HepG2 (cell line): ENCODE measurements at regions not wholly inside any gene's neighbourhood (a gene's known extent, or its start where the extent isn't known, plus 50 kb on each side); places are given as distances from the start of the nearest gene placed in this dataset.

Source experiments
- ATAC-seq: fragments of 200-7000 bp; cut with Tn5 transposase; 3 replicates; pipeline ENCODE4 v1.9.1; 2020; ENCODE audit warnings: mild to moderate bottlenecking, moderate library complexity
- BruUV-seq: library from RNA; stranded (reverse); fragments of 400-500 nt; replicated peaks from 2 replicates; lab custom pipeline; 2021; lab: Mats Ljungman, UMichigan
- CTCF ChIA-PET: fragments of 300-600 bp; formaldehyde crosslinking; extraction: SDS; loops from one replicate; lab custom pipeline; 2021; ENCODE audit warnings: low total read pairs, inconsistent platforms, low intra/inter-chr PET ratio; lab: Yijun Ruan, JAX
- POLR2A ChIA-PET: fragments of 350-600 bp; sonication (Branson Sonifier 250); formaldehyde crosslinking; loops from one replicate; lab custom pipeline; 2020; ENCODE audit warnings: antibody characterized with exemption, inconsistent platforms; lab: Yijun Ruan, JAX
- DNase-seq: peaks from one replicate; pipeline ENCODE4 v3.0.0-alpha.2; 2015; ENCODE audit warnings: low spot score
- FAIRE-seq: peaks from 3 replicates; lab custom pipeline; 2011; peaks lifted over from hg19 to GRCh38; lab: Jason Lieb, UNC
- H2AFZ ChIP-seq: one replicate; pipeline ENCODE4 v1.6.1; 2011; ENCODE audit warnings: low read length, inconsistent platforms
- H3K27ac ChIP-seq: fragments of 300-600 bp; 3 replicates; pipeline ENCODE4 v1.8.0; 2011; ENCODE audit warnings: mixed run types, mild to moderate bottlenecking, mixed read lengths, low read length, inconsistent platforms; ENCODE audit not compliant: insufficient read depth; ENCODE audit errors: extremely low read length
- H3K27me3 ChIP-seq, 2 experiments: fragments of 200-600 bp in 1 of 2; 2 replicates in 1 of 2; 3 replicates in 1 of 2; pipeline versions ENCODE4 v1.6.0 to v1.8.0; 2011; ENCODE audit warnings: low read length in 2 of 2, mild to moderate bottlenecking in 2 of 2, moderate library complexity in 2 of 2, inconsistent platforms in 1 of 2; ENCODE audit not compliant: insufficient read depth in 2 of 2, control insufficient read depth in 1 of 2
- H3K36me3 ChIP-seq, 2 experiments: fragments of 200-600 bp in 1 of 2; replicated peaks in 1 of 2; 2 replicates in 1 of 2; 3 replicates in 1 of 2; pipeline versions ENCODE4 v1.5.1 to v1.8.0; 2011; ENCODE audit warnings: low read length in 2 of 2, inconsistent platforms in 1 of 2; ENCODE audit not compliant: insufficient read depth in 2 of 2, control insufficient read depth in 1 of 2
- H3K4me1 ChIP-seq: 2 replicates; pipeline ENCODE4 v1.5.1; 2012; ENCODE audit warnings: low read length, inconsistent platforms; ENCODE audit not compliant: insufficient read depth
- H3K4me2 ChIP-seq: 2 replicates; pipeline ENCODE4 v1.6.0; 2011; ENCODE audit warnings: low read depth, low read length, inconsistent platforms
- H3K4me3 ChIP-seq, 3 experiments: fragments of 200-600 bp in 1 of 3; sonication (generic), shearing (Covaris generic) in 1 of 3; replicated peaks in 1 of 3; 2 replicates each; pipeline ENCODE4 v1.5.1; 2011 to 2016; ENCODE audit warnings: low read length in 3 of 3, inconsistent platforms in 2 of 3, low read depth in 2 of 3, mild to moderate bottlenecking in 2 of 3, control low read depth in 1 of 3, mixed read lengths in 1 of 3; ENCODE audit not compliant: insufficient read depth in 1 of 3
- H3K79me2 ChIP-seq: one replicate; pipeline ENCODE4 v1.6.1; 2011; ENCODE audit warnings: low read length, inconsistent platforms; ENCODE audit not compliant: insufficient read depth
- H3K9ac ChIP-seq: 2 replicates; pipeline ENCODE4 v1.6.0; 2011; ENCODE audit warnings: mild to moderate bottlenecking, low read depth, low read length, inconsistent platforms; ENCODE audit not compliant: insufficient read depth
- H3K9me3 ChIP-seq: 2 replicates; pipeline ENCODE4 v1.5.1; 2012; ENCODE audit warnings: mild to moderate bottlenecking, low read length
- H4K20me1 ChIP-seq: 2 replicates; pipeline ENCODE4 v1.6.0; 2011; ENCODE audit warnings: inconsistent platforms, mild to moderate bottlenecking, low read length, moderate library complexity; ENCODE audit not compliant: insufficient read depth
- ATF1 ChIP-seq: IDR thresholded peaks from 2 replicates; pipeline ENCODE4 v1.6.1; 2016; ENCODE audit warnings: mild to moderate bottlenecking, control low read depth
- CHD4 ChIP-seq: fragments of 200-600 bp; sonication (generic); IDR thresholded peaks from 2 replicates; pipeline ENCODE4 v1.7.0; 2017; ENCODE audit warnings: mild to moderate bottlenecking, low read length, borderline replicate concordance
- PAF1 ChIP-seq: IDR thresholded peaks from 2 replicates; pipeline ENCODE4 v1.6.1; 2016; ENCODE audit warnings: missing genetic modification reagents, missing compliant biosample characterization
- REXO4 ChIP-seq: sonication (generic); formaldehyde crosslinking; IDR thresholded peaks from 2 replicates; pipeline ENCODE4 v1.8.0; 2022; ENCODE audit warnings: missing genetic modification reagents, mild to moderate bottlenecking, borderline replicate concordance
- ZFP62 ChIP-seq: sonication (generic); formaldehyde crosslinking; IDR thresholded peaks from 2 replicates; pipeline ENCODE4 v1.4.0; 2020; ENCODE audit warnings: missing genetic modification reagents
- ZNF264 ChIP-seq: sonication (generic); formaldehyde crosslinking; IDR thresholded peaks from 2 replicates; pipeline ENCODE4 v1.4.0; 2020; ENCODE audit warnings: missing genetic modification reagents
- ZNF350 ChIP-seq: sonication (generic); formaldehyde crosslinking; IDR thresholded peaks from 2 replicates; pipeline ENCODE4 v1.4.0; 2020; ENCODE audit warnings: mild to moderate bottlenecking, low read depth, missing genetic modification reagents, borderline replicate concordance
- ZNF775 ChIP-seq: sonication (generic); formaldehyde crosslinking; IDR thresholded peaks from 2 replicates; pipeline ENCODE4 v1.4.0; 2020; ENCODE audit warnings: missing genetic modification reagents, mild to moderate bottlenecking, moderate library complexity, borderline replicate concordance
- WGBS: methylation state at CpG from one replicate; pipeline ENCODE4 v1.1.6; 2017; ENCODE audit warnings: low lambda C conversion rate; 5-methylcytosine and 5-hydroxymethylcytosine counted together
- in situ Hi-C: cut with HindIII; loops from 2 replicates; pipeline ENCODE4 v1.10.0; 2017; ENCODE audit warnings: low pct_unique_long_range_greater_than_20kb; ENCODE audit not compliant: extremely low pct_ligation_motif_present
- intact Hi-C: fragments of 100-400 bp; cut with micrococcal nuclease; formaldehyde crosslinking; loops from one replicate; pipeline ENCODE4 v1.10.0; 2022; ENCODE audit not compliant: unreplicated experiment
- TF ChIP-seq, protein P1 (sequence below): sonication (generic); formaldehyde crosslinking; IDR thresholded peaks from 2 replicates; pipeline ENCODE4 v1.4.0; 2020; ENCODE audit warnings: mild to moderate bottlenecking, missing genetic modification reagents
- TF ChIP-seq, protein P2 (sequence below): sonication (generic); formaldehyde crosslinking; IDR thresholded peaks from 2 replicates; pipeline ENCODE4 v1.4.0; 2020; ENCODE audit warnings: missing genetic modification reagents

DNA sequence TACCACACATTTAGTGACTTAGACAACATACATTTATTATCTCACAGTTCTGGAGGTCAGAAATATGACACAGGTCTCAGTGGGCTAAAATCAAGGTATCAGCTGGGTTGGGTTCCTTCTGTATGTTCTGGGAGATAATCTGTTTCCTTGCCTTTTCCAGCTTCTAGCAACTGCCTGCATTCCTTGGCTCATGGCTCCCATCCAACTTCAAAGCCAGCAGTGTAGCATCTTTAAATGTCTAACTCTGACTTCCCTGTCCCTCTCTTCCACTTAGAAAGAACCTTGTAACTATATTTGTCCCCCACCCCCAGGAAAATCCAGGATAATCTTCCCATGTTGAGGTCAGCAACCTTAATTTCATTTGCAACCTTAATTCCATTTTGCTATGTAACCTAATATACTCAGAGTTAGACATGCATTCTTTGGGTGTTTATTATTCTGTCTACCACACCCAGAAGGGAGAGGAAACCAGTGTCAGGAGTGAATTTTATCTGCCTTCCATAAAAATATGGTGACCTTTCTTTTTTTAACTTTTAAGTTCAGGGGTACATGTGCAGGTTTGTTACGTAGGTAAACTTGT lies 57.3 kb upstream of the SMIM30 start:
- no peaks in the 10 kb centered on the region for H3K9me3 ChIP-seq
- H3K36me3 ChIP-seq = no peaks in the 10 kb centered on the region
- intact Hi-C loops = no loop called here
- BruUV-seq = no TSS peak
- ChIA-PET CTCF (no interaction called here), POLR2A (no interaction called here)
- H4K20me1 ChIP-seq = no peaks in the 10 kb centered on the region
- no peak overlapping the region for H2AFZ ChIP-seq
- no peaks in the 10 kb centered on the region for H3K27me3 ChIP-seq
- H3K4me2 ChIP-seq = no peak overlapping the region
- no peaks in the 10 kb centered on the region for H3K4me1 ChIP-seq
- no peak overlapping the region for H3K27ac ChIP-seq
- no peak for FAIRE-seq
- no peaks in the 10 kb centered on the region for H3K79me2 ChIP-seq
- no peak for TF ChIP-seq ZNF264 (CRISPR knock-in tag)
- TF ChIP-seq, all 625 proteins: peak for 0
- no peak for DNase-seq
- WGBS = 40% methylated on average over 1 of the region's 1 CpG
- no peak for ATAC-seq
- Histone ChIP-seq H3K4me3 (no peak overlapping the region), H3K9ac (no peak overlapping the region)
- in situ Hi-C loops = no loop called here

DNA sequence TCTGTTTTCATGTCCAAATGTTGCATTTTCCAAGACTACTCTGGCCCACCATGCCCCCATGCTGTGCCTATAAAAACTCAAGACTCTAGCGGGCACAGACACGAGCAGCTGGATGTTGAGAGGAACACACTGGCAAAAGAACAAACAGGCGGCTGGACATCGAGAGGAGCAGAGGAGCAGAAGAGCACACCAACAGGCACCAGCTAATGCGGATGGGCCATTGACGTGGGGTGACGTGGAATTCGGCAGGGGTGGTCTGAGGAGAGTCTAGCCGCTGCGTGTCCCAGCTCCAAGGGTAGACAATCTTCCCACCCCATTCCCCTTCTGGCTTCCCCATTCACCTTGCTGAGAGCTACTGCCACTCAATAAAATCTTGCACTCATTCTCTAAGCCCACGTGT lies 54.4 kb upstream of the SMIM30 start:
- no peaks in the 10 kb centered on the region for H4K20me1 ChIP-seq
- in situ Hi-C loops (loop anchor here (25.0 kb wide), 1 partner anchor 240 kb away; no protein-coding TSS in a partner anchor), intact Hi-C loops (no loop called here)
- no peaks in the 10 kb centered on the region for H3K36me3 ChIP-seq
- H3K4me2 ChIP-seq = no peak overlapping the region
- H3K27ac ChIP-seq = no peak overlapping the region
- DNase-seq (no peak), ATAC-seq (no peak), FAIRE-seq (no peak)
- no peaks in the 10 kb centered on the region for H3K9me3 ChIP-seq
- H3K4me1 ChIP-seq = no peaks in the 10 kb centered on the region
- WGBS = 45% methylated on average over 11 of the region's 11 CpGs
- H3K4me3 ChIP-seq = no peak overlapping the region
- POLR2A ChIA-PET = no interaction called here
- CTCF ChIA-PET = no interaction called here
- TF ChIP-seq REXO4 (no peak), ZNF775 (CRISPR knock-in tag) (no peak), ZFP62 (CRISPR knock-in tag) (no peak), ATF1 (CRISPR knock-in tag) (no peak), CHD4 (no peak), PAF1 (CRISPR knock-in tag) (no peak), ZNF350 (CRISPR knock-in tag) (no peak)
- TF ChIP-seq, protein P1, sequence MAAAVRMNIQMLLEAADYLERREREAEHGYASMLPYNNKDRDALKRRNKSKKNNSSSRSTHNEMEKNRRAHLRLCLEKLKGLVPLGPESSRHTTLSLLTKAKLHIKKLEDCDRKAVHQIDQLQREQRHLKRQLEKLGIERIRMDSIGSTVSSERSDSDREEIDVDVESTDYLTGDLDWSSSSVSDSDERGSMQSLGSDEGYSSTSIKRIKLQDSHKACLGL = no peak
- TF ChIP-seq, protein P2, sequence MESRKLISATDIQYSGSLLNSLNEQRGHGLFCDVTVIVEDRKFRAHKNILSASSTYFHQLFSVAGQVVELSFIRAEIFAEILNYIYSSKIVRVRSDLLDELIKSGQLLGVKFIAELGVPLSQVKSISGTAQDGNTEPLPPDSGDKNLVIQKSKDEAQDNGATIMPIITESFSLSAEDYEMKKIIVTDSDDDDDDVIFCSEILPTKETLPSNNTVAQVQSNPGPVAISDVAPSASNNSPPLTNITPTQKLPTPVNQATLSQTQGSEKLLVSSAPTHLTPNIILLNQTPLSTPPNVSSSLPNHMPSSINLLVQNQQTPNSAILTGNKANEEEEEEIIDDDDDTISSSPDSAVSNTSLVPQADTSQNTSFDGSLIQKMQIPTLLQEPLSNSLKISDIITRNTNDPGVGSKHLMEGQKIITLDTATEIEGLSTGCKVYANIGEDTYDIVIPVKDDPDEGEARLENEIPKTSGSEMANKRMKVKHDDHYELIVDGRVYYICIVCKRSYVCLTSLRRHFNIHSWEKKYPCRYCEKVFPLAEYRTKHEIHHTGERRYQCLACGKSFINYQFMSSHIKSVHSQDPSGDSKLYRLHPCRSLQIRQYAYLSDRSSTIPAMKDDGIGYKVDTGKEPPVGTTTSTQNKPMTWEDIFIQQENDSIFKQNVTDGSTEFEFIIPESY (CRISPR knock-in tag) = no peak
- no TSS peak for BruUV-seq
- no peak overlapping the region for H3K9ac ChIP-seq
- H2AFZ ChIP-seq = no peak overlapping the region
- no peaks in the 10 kb centered on the region for H3K27me3 ChIP-seq
- H3K79me2 ChIP-seq = no peaks in the 10 kb centered on the region
